ENCODE measurements at regions not wholly inside any gene's neighbourhood (a gene's known extent, or its start where the extent isn't known, plus 50 kb on each side); places are given as distances from the start of the nearest gene placed in this dataset.

GRCh38 chr5:82595113-82595512 lies 317.0 kb upstream of the RPS23 start (continued):
- TF ChIP-seq ARID4B (CRISPR knock-in tag; IDR thresholded peaks at IDR 0.05; ENCODE audit: borderline replicate concordance) = no peak
- no peak for TF ChIP-seq ZNF138 (CRISPR knock-in tag; conservative IDR thresholded peaks at IDR 0.05)
- no peak for TF ChIP-seq ZNF219 (CRISPR knock-in tag; IDR thresholded peaks at IDR 0.05; ENCODE audit: borderline replicate concordance)
- no peak for TF ChIP-seq IRF2 (CRISPR knock-in tag; IDR thresholded peaks at IDR 0.05; ENCODE audit: borderline replicate concordance, low read depth)
- no peak for TF ChIP-seq MLX (CRISPR knock-in tag; IDR thresholded peaks at IDR 0.05)
- no peak for TF ChIP-seq TEAD1 (CRISPR knock-in tag; IDR thresholded peaks at IDR 0.05)
- no peak for TF ChIP-seq GTF2I (CRISPR knock-in tag; conservative IDR thresholded peaks at IDR 0.05)

GRCh38 chr5:82594097-82594496 lies 315.9 kb upstream of the RPS23 start:
- CTCF ChIA-PET = no interaction called here
- POLR2A ChIA-PET = no interaction called here

GRCh38 chr5:82593481-82593880 lies 315.3 kb upstream of the RPS23 start:
- Mint-ChIP-seq H3K27ac (no peak overlapping the region), H3K4me1 (peaks cover 47% of the 10 kb centered on the region), H3K9me3 (peaks cover 35% of the 10 kb centered on the region), H3K36me3 (peaks cover 27% of the 10 kb centered on the region), H3K4me3 (no peak overlapping the region), H3K27me3 (ENCODE audit: low read depth) (no peaks in the 10 kb centered on the region)
- ChIA-PET POLR2A (no interaction called here), CTCF (no interaction called here)
- TF ChIP-seq OVOL2 (CRISPR knock-in tag; IDR thresholded peaks at IDR 0.05; ENCODE audit: borderline replicate concordance) (no peak), TP53 (CRISPR knock-in tag; IDR thresholded peaks at IDR 0.05) (no peak), FOXP4 (CRISPR knock-in tag; IDR thresholded peaks at IDR 0.05) (no peak), SMAD4 (CRISPR knock-in tag; IDR thresholded peaks at IDR 0.05) (no peak), NFE2L1 (CRISPR knock-in tag; IDR thresholded peaks at IDR 0.05) (no peak), MXD4 (CRISPR knock-in tag; IDR thresholded peaks at IDR 0.05; ENCODE audit: borderline replicate concordance) (no peak)
- no peak for ATAC-seq
- no peak for DNase-seq (ENCODE audit: low spot score)

More at GRCh38 chr5:82594097-82594496, 315.9 kb upstream of the RPS23 start:
- DNase-seq (ENCODE audit: low spot score) (no peak), ATAC-seq (no peak)
- Mint-ChIP-seq H3K9me3 (peaks cover 28% of the 10 kb centered on the region), H3K4me1 (peaks cover 47% of the 10 kb centered on the region), H3K36me3 (peaks cover 21% of the 10 kb centered on the region), H3K4me3 (no peak overlapping the region), H3K27me3 (ENCODE audit: low read depth) (no peaks in the 10 kb centered on the region), H3K27ac (no peak overlapping the region)
- TF ChIP-seq NR3C1 (CRISPR knock-in tag; conservative IDR thresholded peaks at IDR 0.05; ENCODE audit: low read depth) (no peak), RELA (CRISPR knock-in tag; IDR thresholded peaks at IDR 0.05; ENCODE audit: borderline replicate concordance) (no peak), ZNF512 (CRISPR knock-in tag; IDR thresholded peaks at IDR 0.05; ENCODE audit: borderline replicate concordance) (no peak), ZNF671 (CRISPR knock-in tag; IDR thresholded peaks at IDR 0.05) (no peak), E2F1 (CRISPR knock-in tag; IDR thresholded peaks at IDR 0.05) (no peak), EMX1 (CRISPR knock-in tag; IDR thresholded peaks at IDR 0.05) (no peak), ZBTB21 (CRISPR knock-in tag; IDR thresholded peaks at IDR 0.05; ENCODE audit: borderline replicate concordance) (no peak), MYBL2 (CRISPR knock-in tag; IDR thresholded peaks at IDR 0.05) (no peak), JAZF1 (CRISPR knock-in tag; IDR thresholded peaks at IDR 0.05) (no peak), TP53 (CRISPR knock-in tag; IDR thresholded peaks at IDR 0.05) (no peak), IRF2 (CRISPR knock-in tag; IDR thresholded peaks at IDR 0.05; ENCODE audit: borderline replicate concordance, low read depth) (no peak), FOXK1 (CRISPR knock-in tag; IDR thresholded peaks at IDR 0.05) (no peak)
